Upper lobe of left lung (tissue), 6 donors: ENCODE measurements at regions not wholly inside any gene's neighbourhood (a gene's known extent, or its start where the extent isn't known, plus 50 kb on each side); places are given as distances from the start of the nearest gene placed in this dataset.

Source experiments
- ATAC-seq, 2 donors: fragments of 200-7000 bp; cut with Tn5 transposase; one replicate each; pipeline ENCODE4 v1.9.1; 2022; ENCODE audit warnings: mild to moderate bottlenecking in 2 of 2, moderate library complexity in 2 of 2; ENCODE audit not compliant: low FRiP score in 2 of 2
- DNase-seq, 2 donors: peaks; one replicate each; pipeline ENCODE4 v3.0.0-alpha.2; 2019 to 2020
- H3K27ac ChIP-seq, 4 donors: fragments of 200-600 bp; sonication (generic); one replicate each; pipeline ENCODE4 v1.5.1; 2016 to 2019
- H3K27me3 ChIP-seq, 4 donors: fragments of 200-600 bp; sonication (generic); one replicate each; pipeline ENCODE4 v1.5.1; 2017 to 2019
- H3K36me3 ChIP-seq, 4 donors: fragments of 200-600 bp; sonication (generic); one replicate each; pipeline ENCODE4 v1.5.1; 2016 to 2019
- H3K4me1 ChIP-seq, 4 donors: fragments of 200-600 bp; sonication (generic); one replicate each; pipeline ENCODE4 v1.5.1; 2018 to 2019
- H3K4me3 ChIP-seq, 4 donors: fragments of 200-600 bp; sonication (generic); one replicate each; pipeline ENCODE4 v1.5.1; 2017 to 2019; ENCODE audit warnings: mild to moderate bottlenecking in 2 of 4, moderate library complexity in 1 of 4
- H3K9me3 ChIP-seq, 4 donors: fragments of 200-600 bp; sonication (generic); one replicate each; pipeline ENCODE4 v1.5.1; 2018 to 2019
- CTCF ChIP-seq, 6 experiments: fragments of 450-650 bp in 4 of 6; fragments of 200-600 bp in 2 of 6; sonication (generic) in 2 of 6; IDR thresholded peaks; one replicate each; pipeline ENCODE4 v1.5.1; 2016 to 2019; ENCODE audit warnings: antibody characterized with exemption in 6 of 6
- EP300 ChIP-seq, 4 donors: sonication (generic); formaldehyde crosslinking; IDR thresholded peaks; one replicate each; pipeline ENCODE4 v1.5.1; 2017; ENCODE audit warnings: antibody characterized with exemption in 4 of 4, control low read depth in 2 of 4
- POLR2A ChIP-seq, 4 donors: fragments of 450-650 bp; IDR thresholded peaks; one replicate each; pipeline ENCODE4 v1.5.1; 2016 to 2017; ENCODE audit warnings: antibody characterized with exemption in 4 of 4, mild to moderate bottlenecking in 2 of 4
- POLR2AphosphoS5 ChIP-seq, 2 donors: sonication (generic); formaldehyde crosslinking; IDR thresholded peaks; one replicate each; pipeline ENCODE4 v1.5.1; 2017; ENCODE audit warnings: antibody characterized with exemption in 2 of 2
- whole genome bisulfite sequencing, 2 donors: methylation state at CpG; one replicate each; pipeline ENCODE4 v1.1.5; 2017 to 2018; 5-methylcytosine and 5-hydroxymethylcytosine counted together
- donor health status: DM: no; HTN: no; CAD: no; lungs with moderate emphysema.
- donor health status: DM: no; HTN: yes; CAD: no; lungs with severe emphysema.

GRCh38 chr13:74795526-74795925, 661.3 kb upstream of the KLF12 start:
- Histone ChIP-seq H3K4me1 (no peaks in the 10 kb centered on the region), H3K36me3 (no peaks in the 10 kb centered on the region), H3K27ac (no peak overlapping the region), H3K9me3 (no peaks in the 10 kb centered on the region), H3K4me3 (no peak overlapping the region), H3K27me3 (no peaks in the 10 kb centered on the region)
- ATAC-seq = no peak
- no peak for DNase-seq
- TF ChIP-seq CTCF (IDR thresholded peaks at IDR 0.05) (no peak), EP300 (IDR thresholded peaks at IDR 0.05) (no peak), POLR2AphosphoS5 (IDR thresholded peaks at IDR 0.05) (no peak), POLR2A (IDR thresholded peaks at IDR 0.05) (no peak)

GRCh38 chr13:74794582-74794981, 660.4 kb upstream of the KLF12 start:
- TF ChIP-seq EP300 (IDR thresholded peaks at IDR 0.05) (no peak), POLR2AphosphoS5 (IDR thresholded peaks at IDR 0.05) (no peak), CTCF (IDR thresholded peaks at IDR 0.05) (no peak), POLR2A (IDR thresholded peaks at IDR 0.05) (no peak)
- Histone ChIP-seq H3K27me3 (no peaks in the 10 kb centered on the region), H3K27ac (no peak overlapping the region), H3K36me3 (no peaks in the 10 kb centered on the region), H3K4me3 (no peak overlapping the region), H3K9me3 (no peaks in the 10 kb centered on the region), H3K4me1 (no peaks in the 10 kb centered on the region)
- DNase-seq = no peak
- 84 to 91% methylated on average over 3 of the region's 3 CpGs for WGBS, 2 donors
- ATAC-seq = no peak

GRCh38 chr13:74794147-74794546, 659.9 kb upstream of the KLF12 start:
- ATAC-seq (no peak), DNase-seq (no peak)
- no peaks in the 10 kb centered on the region for H3K4me1 ChIP-seq
- H3K27me3 ChIP-seq = no peaks in the 10 kb centered on the region
- no peak overlapping the region for H3K4me3 ChIP-seq
- WGBS, 2 donors = 96% methylated on average over 4 to 5 of the region's 5 CpGs
- H3K27ac ChIP-seq = no peak overlapping the region
- no peaks in the 10 kb centered on the region for H3K36me3 ChIP-seq
- TF ChIP-seq CTCF (IDR thresholded peaks at IDR 0.05) = no peak
- TF ChIP-seq EP300 (IDR thresholded peaks at IDR 0.05) = no peak
- TF ChIP-seq POLR2AphosphoS5 (IDR thresholded peaks at IDR 0.05) = no peak
- no peaks in the 10 kb centered on the region for H3K9me3 ChIP-seq

GRCh38 chr13:74784959-74785358, 650.8 kb upstream of the KLF12 start:
- Histone ChIP-seq H3K4me3 (no peak overlapping the region), H3K27ac (no peak overlapping the region), H3K27me3 (no peaks in the 10 kb centered on the region), H3K9me3 (no peaks in the 10 kb centered on the region), H3K4me1 (no peaks in the 10 kb centered on the region), H3K36me3 (no peaks in the 10 kb centered on the region)
- DNase-seq (no peak), ATAC-seq (no peak)
- no peak for TF ChIP-seq POLR2AphosphoS5 (IDR thresholded peaks at IDR 0.05)
- no peak for TF ChIP-seq CTCF (IDR thresholded peaks at IDR 0.05)
- TF ChIP-seq EP300 (IDR thresholded peaks at IDR 0.05) = no peak
- no peak for TF ChIP-seq POLR2A (IDR thresholded peaks at IDR 0.05)
- 73 to 85% methylated on average over 3 of the region's 3 CpGs for WGBS, 2 donors

GRCh38 chr13:74778946-74779345, 644.7 kb upstream of the KLF12 start:
- WGBS, 2 donors = 55 to 65% methylated on average over 2 of the region's 2 CpGs
- no peak for DNase-seq
- TF ChIP-seq POLR2A (IDR thresholded peaks at IDR 0.05) (no peak), POLR2AphosphoS5 (IDR thresholded peaks at IDR 0.05) (no peak), EP300 (IDR thresholded peaks at IDR 0.05) (no peak), CTCF (IDR thresholded peaks at IDR 0.05) (no peak)

More at GRCh38 chr13:74778946-74779345, 644.7 kb upstream of the KLF12 start:
- ATAC-seq = no peak
- H3K36me3 ChIP-seq = no peaks in the 10 kb centered on the region
- no peaks in the 10 kb centered on the region for H3K9me3 ChIP-seq
- H3K4me3 ChIP-seq = no peak overlapping the region
- H3K27ac ChIP-seq = no peak overlapping the region
- no peaks in the 10 kb centered on the region for H3K27me3 ChIP-seq
- H3K4me1 ChIP-seq = no peaks in the 10 kb centered on the region
